Activated CD8-positive, alpha-beta T cell treated with anti-CD3 and anti-CD28 coated beads, Interleukin-2, amount 10 ng/mL, durations not matched to agents 7 days and 5 days (primary cell): ENCODE measurements at regions not wholly inside any gene's neighbourhood (a gene's known extent, or its start where the extent isn't known, plus 50 kb on each side); places are given as distances from the start of the nearest gene placed in this dataset.

ENCODE experiments used
- ATAC-seq: fragments of 150-1000 bp; cut with Tn5 transposase; one replicate; pipeline ENCODE4 v1.10.0; 2021; ENCODE audit warnings: moderate library complexity
- CTCF ChIA-PET: fragments of 350-600 bp; sonication (Branson Sonifier 250); formaldehyde crosslinking; loops from one replicate; lab custom pipeline; 2021; ENCODE audit warnings: antibody characterized with exemption; lab: Charles Lee
- POLR2A ChIA-PET: fragments of 350-600 bp; sonication (Branson Sonifier 250); formaldehyde crosslinking; loops from one replicate; lab custom pipeline; 2021; ENCODE audit warnings: antibody characterized with exemption; lab: Charles Lee
- DNase-seq: peaks from one replicate; pipeline ENCODE4 v3.0.0-alpha.2; 2020
- H3K27ac Mint-ChIP-seq: one replicate; pipeline ENCODE4 v1.8.0; 2021; ENCODE audit warnings: mild to moderate bottlenecking, mixed read lengths
- H3K27me3 Mint-ChIP-seq: one replicate; pipeline ENCODE4 v1.8.0; 2021; ENCODE audit warnings: low read depth, mixed read lengths
- H3K36me3 Mint-ChIP-seq: one replicate; pipeline ENCODE4 v1.8.0; 2021; ENCODE audit warnings: low read depth, mixed read lengths
- H3K4me1 Mint-ChIP-seq: one replicate; pipeline ENCODE4 v1.8.0; 2021; ENCODE audit warnings: low read depth, mixed read lengths
- H3K4me3 Mint-ChIP-seq: one replicate; pipeline ENCODE4 v1.8.0; 2021; ENCODE audit warnings: mild to moderate bottlenecking, mixed read lengths
- H3K9me3 Mint-ChIP-seq: one replicate; pipeline ENCODE4 v1.8.0; 2022; ENCODE audit warnings: mixed read lengths; ENCODE audit not compliant: insufficient read depth

DNA sequence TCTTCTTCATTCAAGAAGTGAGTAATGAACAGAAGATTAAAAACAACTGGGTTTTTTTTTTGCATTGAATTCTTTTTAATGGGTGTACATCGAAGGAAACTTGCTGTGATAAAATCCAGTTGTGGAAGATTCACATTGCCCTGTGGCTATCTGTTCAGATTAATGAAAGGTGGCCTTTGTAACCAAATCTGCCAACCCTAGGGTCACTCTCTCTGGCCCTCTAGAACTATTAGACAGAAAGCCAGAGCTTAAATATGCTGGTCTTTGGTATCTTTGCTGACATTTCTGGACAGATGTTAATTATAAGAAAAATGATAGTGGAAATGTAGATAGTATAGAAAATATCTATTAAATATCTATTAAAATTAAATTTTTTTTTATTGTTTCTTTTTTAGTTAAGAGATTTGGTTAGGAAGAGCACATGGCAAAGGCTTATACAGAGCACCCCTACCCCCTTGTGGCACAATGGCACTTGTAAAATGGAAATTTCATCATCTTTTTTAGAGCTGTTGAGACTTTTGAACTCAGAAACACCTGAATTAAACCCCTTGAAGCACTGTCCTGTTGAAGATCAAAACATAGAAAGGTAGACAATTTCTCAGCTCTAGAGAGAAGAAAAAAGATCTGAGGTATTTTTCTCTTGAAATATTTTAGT is 572.5 kb downstream of the PKHD1 start:
- Mint-ChIP-seq H3K36me3 (no peaks in the 10 kb centered on the region), H3K27ac (no peak overlapping the region), H3K4me1 (no peaks in the 10 kb centered on the region), H3K27me3 (no peaks in the 10 kb centered on the region), H3K9me3 (no peaks in the 10 kb centered on the region), H3K4me3 (no peak overlapping the region)
- DNase-seq: no peak
- ATAC-seq: no peak
- POLR2A ChIA-PET: no interaction called here
- CTCF ChIA-PET: no interaction called here

GRCh38 chr6:51526049-51526448 is 561.4 kb downstream of the PKHD1 start:
- H3K27ac Mint-ChIP-seq: no peak overlapping the region
- DNase-seq (no peak), ATAC-seq (no peak)
- no peak overlapping the region for H3K4me3 Mint-ChIP-seq
- H3K36me3 Mint-ChIP-seq: no peaks in the 10 kb centered on the region
- H3K4me1 Mint-ChIP-seq: no peaks in the 10 kb centered on the region
- CTCF ChIA-PET: no interaction called here
- POLR2A ChIA-PET: no interaction called here
- H3K27me3 Mint-ChIP-seq: no peaks in the 10 kb centered on the region
- no peaks in the 10 kb centered on the region for H3K9me3 Mint-ChIP-seq

DNA sequence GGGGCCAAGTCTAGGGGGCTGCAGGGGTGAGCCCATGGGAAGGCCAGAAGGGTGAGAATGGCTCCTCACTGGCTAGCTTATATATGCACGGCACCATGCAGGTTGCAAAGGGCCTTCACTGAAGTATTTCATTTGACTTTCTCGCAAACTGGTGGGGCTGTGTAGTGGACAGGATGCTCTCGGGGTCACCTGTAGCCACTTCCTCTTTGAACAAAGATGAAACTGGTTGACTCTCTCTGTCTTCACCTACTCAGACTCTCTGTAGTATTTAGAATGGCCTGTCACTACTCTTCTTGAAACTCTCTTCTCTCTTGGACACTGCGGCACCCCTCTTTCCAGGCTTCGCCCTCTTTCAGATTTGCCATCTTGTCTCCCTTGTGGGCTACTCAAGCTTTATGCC is 560.5 kb downstream of the PKHD1 start:
- H3K9me3 Mint-ChIP-seq: no peaks in the 10 kb centered on the region
- ChIA-PET CTCF (no interaction called here), POLR2A (no interaction called here)
- ATAC-seq (no peak), DNase-seq (no peak)
- no peak overlapping the region for H3K4me3 Mint-ChIP-seq
- no peaks in the 10 kb centered on the region for H3K4me1 Mint-ChIP-seq
- no peaks in the 10 kb centered on the region for H3K36me3 Mint-ChIP-seq
- no peak overlapping the region for H3K27ac Mint-ChIP-seq
- H3K27me3 Mint-ChIP-seq: no peaks in the 10 kb centered on the region

GRCh38 chr6:51528556-51528955 is 558.9 kb downstream of the PKHD1 start:
- ChIA-PET POLR2A (no interaction called here), CTCF (no interaction called here)
- no peaks in the 10 kb centered on the region for H3K36me3 Mint-ChIP-seq
- ATAC-seq: no peak
- no peaks in the 10 kb centered on the region for H3K27me3 Mint-ChIP-seq
- H3K4me3 Mint-ChIP-seq: no peak overlapping the region
- H3K9me3 Mint-ChIP-seq: no peaks in the 10 kb centered on the region
- DNase-seq: no peak
- no peak overlapping the region for H3K27ac Mint-ChIP-seq
- no peaks in the 10 kb centered on the region for H3K4me1 Mint-ChIP-seq

DNA sequence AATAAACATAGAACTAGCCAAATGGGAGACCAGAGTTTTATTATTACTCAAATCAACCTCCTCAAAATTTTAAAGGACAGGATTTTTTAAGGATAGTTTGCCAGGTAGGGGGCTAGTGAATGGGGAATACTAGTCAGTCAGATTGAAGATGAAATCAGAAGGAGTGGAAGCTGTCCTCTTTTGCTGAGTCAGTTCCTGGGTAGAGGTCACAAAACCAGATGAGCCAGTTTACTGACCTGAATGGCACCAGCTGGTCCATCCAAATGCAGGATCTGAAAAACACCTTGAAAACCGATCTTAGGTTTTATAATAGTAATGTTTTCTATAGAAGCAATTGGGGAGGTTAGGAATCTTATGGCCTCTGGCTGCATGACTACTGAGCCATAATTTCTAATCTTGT is 558.2 kb downstream of the PKHD1 start:
- H3K9me3 Mint-ChIP-seq: no peaks in the 10 kb centered on the region
- POLR2A ChIA-PET: no interaction called here
- H3K4me1 Mint-ChIP-seq: no peaks in the 10 kb centered on the region
- ATAC-seq (no peak), DNase-seq (no peak)
- CTCF ChIA-PET: no interaction called here
- H3K4me3 Mint-ChIP-seq: no peak overlapping the region
- H3K27ac Mint-ChIP-seq: no peak overlapping the region
- H3K36me3 Mint-ChIP-seq: no peaks in the 10 kb centered on the region
- no peaks in the 10 kb centered on the region for H3K27me3 Mint-ChIP-seq

DNA sequence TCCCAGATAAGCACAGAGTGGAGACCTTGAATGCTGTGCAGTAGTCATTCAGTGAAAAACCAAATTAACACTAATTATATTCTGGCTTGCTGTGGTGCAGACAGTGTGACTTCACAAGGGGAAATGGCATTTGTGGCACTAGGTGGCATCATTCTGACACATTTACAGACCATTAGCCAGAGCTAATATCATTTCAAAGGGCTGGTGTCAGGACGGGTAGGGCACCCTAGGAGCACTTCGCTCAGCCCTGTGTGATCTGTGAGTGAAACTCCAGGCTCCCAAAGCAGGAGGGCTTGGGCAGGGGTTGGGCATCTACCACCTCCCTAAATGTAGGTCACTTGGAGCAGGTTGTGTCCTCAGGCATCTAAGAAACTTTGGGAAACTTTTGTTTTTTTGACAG is 555.8 kb downstream of the PKHD1 start:
- no peak for DNase-seq
- Mint-ChIP-seq H3K27me3 (no peaks in the 10 kb centered on the region), H3K36me3 (no peaks in the 10 kb centered on the region), H3K4me1 (no peaks in the 10 kb centered on the region), H3K4me3 (no peak overlapping the region), H3K27ac (no peak overlapping the region), H3K9me3 (no peaks in the 10 kb centered on the region)
- ChIA-PET CTCF (no interaction called here), POLR2A (no interaction called here)
- no peak for ATAC-seq

DNA sequence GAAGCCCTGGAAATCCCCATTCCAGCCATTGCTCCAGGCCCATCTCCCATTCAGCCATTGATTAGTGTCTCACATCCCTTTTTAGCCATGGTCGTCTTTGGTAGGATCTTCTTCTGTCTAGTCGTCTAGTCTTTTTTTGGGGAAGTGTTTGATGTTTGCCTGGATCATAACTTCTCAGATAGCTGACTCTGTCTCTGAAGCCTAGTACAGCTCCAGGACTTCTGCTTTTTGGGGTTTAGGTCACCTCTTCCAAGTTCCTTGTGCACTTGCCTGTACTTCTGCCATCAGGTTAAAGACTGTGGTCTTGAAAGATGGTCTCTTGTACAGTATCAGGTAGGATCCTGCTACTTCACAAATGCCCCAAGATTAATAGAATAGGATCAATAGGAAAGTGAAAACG is 553.5 kb downstream of the PKHD1 start:
- H3K27ac Mint-ChIP-seq: no peak overlapping the region
- no peak overlapping the region for H3K4me3 Mint-ChIP-seq
- ATAC-seq (no peak), DNase-seq (no peak)
- no peaks in the 10 kb centered on the region for H3K9me3 Mint-ChIP-seq
- H3K27me3 Mint-ChIP-seq: no peaks in the 10 kb centered on the region
- CTCF ChIA-PET: no interaction called here
- no peaks in the 10 kb centered on the region for H3K4me1 Mint-ChIP-seq
- POLR2A ChIA-PET: no interaction called here
- no peaks in the 10 kb centered on the region for H3K36me3 Mint-ChIP-seq

DNA sequence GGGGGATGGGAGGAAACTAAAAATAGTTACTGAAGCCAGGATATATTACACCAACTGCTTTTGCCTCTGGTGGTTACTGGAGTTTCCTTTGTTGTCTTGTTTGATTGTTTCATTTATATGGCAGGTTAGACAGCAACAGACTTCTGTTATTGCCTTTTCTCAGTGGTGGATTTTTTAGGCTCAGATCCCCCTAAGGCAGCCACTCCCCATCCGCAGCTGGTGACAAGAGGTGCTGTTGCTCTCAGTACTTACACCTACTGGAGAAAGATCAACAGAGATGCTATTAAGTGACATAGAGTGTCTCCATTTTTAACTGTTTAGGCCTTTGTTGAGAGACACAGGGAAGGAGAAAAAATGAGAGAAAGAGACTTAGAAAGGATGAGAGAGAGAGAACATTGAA is 552.1 kb downstream of the PKHD1 start:
- no peak overlapping the region for H3K27ac Mint-ChIP-seq
- H3K27me3 Mint-ChIP-seq: no peaks in the 10 kb centered on the region
- H3K4me3 Mint-ChIP-seq: no peak overlapping the region
- H3K9me3 Mint-ChIP-seq: no peaks in the 10 kb centered on the region
- ChIA-PET POLR2A (no interaction called here), CTCF (no interaction called here)
- H3K4me1 Mint-ChIP-seq: no peaks in the 10 kb centered on the region
- H3K36me3 Mint-ChIP-seq: no peaks in the 10 kb centered on the region
- no peak for DNase-seq
- no peak for ATAC-seq

- no peak for DNase-seq
- no peaks in the 10 kb centered on the region for H3K4me1 Mint-ChIP-seq
- H3K27me3 Mint-ChIP-seq: no peaks in the 10 kb centered on the region
- H3K9me3 Mint-ChIP-seq: no peaks in the 10 kb centered on the region
- no peak overlapping the region for H3K4me3 Mint-ChIP-seq
- H3K36me3 Mint-ChIP-seq: no peaks in the 10 kb centered on the region
- ChIA-PET CTCF (no interaction called here), POLR2A (no interaction called here)
- ATAC-seq: no peak
- no peak overlapping the region for H3K27ac Mint-ChIP-seq
Observed at GRCh38 chr6:51536728-51537127, 550.7 kb downstream of the PKHD1 start.

DNA sequence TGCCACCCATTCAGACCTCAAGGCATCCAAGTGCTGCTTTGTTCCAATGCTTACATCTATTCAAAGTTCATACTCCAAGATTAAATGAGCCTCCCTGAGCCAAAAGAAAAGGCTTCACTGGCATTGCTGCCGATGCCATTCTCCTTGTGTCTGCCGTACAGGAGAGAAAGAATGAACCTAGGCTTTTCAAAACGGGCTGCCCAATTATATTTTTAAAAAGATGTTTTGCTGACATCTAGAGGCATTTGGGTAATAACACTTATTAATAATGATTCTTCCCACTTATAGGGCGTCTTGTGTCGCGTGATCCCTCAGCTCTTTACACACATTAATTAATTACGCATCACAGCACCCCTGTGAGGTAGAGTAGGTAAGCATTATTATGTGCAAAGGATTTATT is 545.6 kb downstream of the PKHD1 start:
- DNase-seq (no peak), ATAC-seq (no peak)
- CTCF ChIA-PET: no interaction called here
- Mint-ChIP-seq H3K36me3 (no peaks in the 10 kb centered on the region), H3K9me3 (no peaks in the 10 kb centered on the region), H3K4me1 (no peaks in the 10 kb centered on the region), H3K27ac (no peak overlapping the region), H3K27me3 (no peaks in the 10 kb centered on the region), H3K4me3 (no peak overlapping the region)
- POLR2A ChIA-PET: no interaction called here

GRCh38 chr6:51542475-51542874 is 544.9 kb downstream of the PKHD1 start:
- ATAC-seq: no peak
- POLR2A ChIA-PET: no interaction called here
- no peak overlapping the region for H3K4me3 Mint-ChIP-seq
- CTCF ChIA-PET: no interaction called here
- DNase-seq: no peak
- H3K9me3 Mint-ChIP-seq: no peaks in the 10 kb centered on the region
- no peaks in the 10 kb centered on the region for H3K27me3 Mint-ChIP-seq
- H3K4me1 Mint-ChIP-seq: no peaks in the 10 kb centered on the region
- H3K36me3 Mint-ChIP-seq: no peaks in the 10 kb centered on the region
- H3K27ac Mint-ChIP-seq: no peak overlapping the region

- no peaks in the 10 kb centered on the region for H3K4me1 Mint-ChIP-seq
- CTCF ChIA-PET: no interaction called here
- POLR2A ChIA-PET: no interaction called here
- H3K36me3 Mint-ChIP-seq: no peaks in the 10 kb centered on the region
- DNase-seq (no peak), ATAC-seq (no peak)
- no peaks in the 10 kb centered on the region for H3K27me3 Mint-ChIP-seq
- H3K27ac Mint-ChIP-seq: no peak overlapping the region
- H3K9me3 Mint-ChIP-seq: no peaks in the 10 kb centered on the region
- H3K4me3 Mint-ChIP-seq: no peak overlapping the region
Observed at GRCh38 chr6:51550243-51550642, 537.2 kb downstream of the PKHD1 start.

- no peak for DNase-seq
- H3K4me3 Mint-ChIP-seq: no peak overlapping the region
- H3K27me3 Mint-ChIP-seq: no peaks in the 10 kb centered on the region
- ChIA-PET POLR2A (no interaction called here), CTCF (no interaction called here)
- H3K4me1 Mint-ChIP-seq: no peaks in the 10 kb centered on the region
- H3K27ac Mint-ChIP-seq: no peak overlapping the region
- H3K9me3 Mint-ChIP-seq: no peaks in the 10 kb centered on the region
- no peak for ATAC-seq
- no peaks in the 10 kb centered on the region for H3K36me3 Mint-ChIP-seq
Observed at GRCh38 chr6:51552435-51552834, 535.0 kb downstream of the PKHD1 start.
